GM21526 (cell line): ENCODE measurements at regions not wholly inside any gene's neighbourhood (a gene's known extent, or its start where the extent isn't known, plus 50 kb on each side); places are given as distances from the start of the nearest gene placed in this dataset.
A peak's percentile ranks its signal among the peaks of the same experiment; 100 is the strongest.
"Not testable (repeated sequence)": the region's sequence is repeated elsewhere in the genome, so short reads cannot be mapped to it uniquely, and the experiment has no call there.

ENCODE experiments used
- ATAC-seq: cut with Tn5 transposase; IDR thresholded peaks from one replicate; pipeline ENCODE4 v1.9.1; 2021; ENCODE audit warnings: moderate library complexity; ENCODE audit not compliant: unreplicated experiment, low FRiP score

- ATAC-seq, result no peak
Observed at GRCh38 chr3:4897765-4898453, 81.3 kb upstream of the BHLHE40 start.

GRCh38 chr3:4898454-4899313 lies 80.6 kb upstream of the BHLHE40 start:
- ATAC-seq, result peak; percentile 94

GRCh38 chr3:4899710-4900109 lies 79.5 kb upstream of the BHLHE40 start:
- no peak for ATAC-seq

GRCh38 chr3:4900298-4900697 lies 78.9 kb upstream of the BHLHE40 start:
- no peak for ATAC-seq

GRCh38 chr3:4904811-4905695 lies 74.2 kb upstream of the BHLHE40 start:
- no peak for ATAC-seq

- no peak for ATAC-seq
Observed at GRCh38 chr3:4906107-4906621, 73.1 kb upstream of the BHLHE40 start.

- no peak for ATAC-seq
Observed at GRCh38 chr3:4907050-4907449, 72.2 kb upstream of the BHLHE40 start.

- ATAC-seq, result no peak
Observed at GRCh38 chr3:4907643-4908432, 71.4 kb upstream of the BHLHE40 start.

GRCh38 chr3:4908433-4909156 lies 70.6 kb upstream of the BHLHE40 start:
- no peak for ATAC-seq

- ATAC-seq, result no peak
Observed at GRCh38 chr3:4914464-4914863, 64.8 kb upstream of the BHLHE40 start.

- ATAC-seq, result not testable (repeated sequence)
Observed at GRCh38 chr3:4921589-4921988, 57.6 kb upstream of the BHLHE40 start.

- ATAC-seq, result no peak
Observed at GRCh38 chr3:4926892-4927291, 52.3 kb upstream of the BHLHE40 start.

GRCh38 chr3:4928277-4928789 lies 50.9 kb upstream of the BHLHE40 start:
- no peak for ATAC-seq
